Glomerular visceral epithelial cell (primary cell): ENCODE measurements at regions not wholly inside any gene's neighbourhood (a gene's known extent, or its start where the extent isn't known, plus 50 kb on each side); places are given as distances from the start of the nearest gene placed in this dataset.
A peak's percentile ranks its signal among the peaks of the same experiment; 100 is the strongest.
"Not testable (repeated sequence)": the region's sequence is repeated elsewhere in the genome, so short reads cannot be mapped to it uniquely, and the experiment has no call there.

Experiments
- DNase-seq: peaks from one replicate; pipeline ENCODE4 v3.0.0-alpha.2; 2016; ENCODE audit errors: extremely low spot score

DNA sequence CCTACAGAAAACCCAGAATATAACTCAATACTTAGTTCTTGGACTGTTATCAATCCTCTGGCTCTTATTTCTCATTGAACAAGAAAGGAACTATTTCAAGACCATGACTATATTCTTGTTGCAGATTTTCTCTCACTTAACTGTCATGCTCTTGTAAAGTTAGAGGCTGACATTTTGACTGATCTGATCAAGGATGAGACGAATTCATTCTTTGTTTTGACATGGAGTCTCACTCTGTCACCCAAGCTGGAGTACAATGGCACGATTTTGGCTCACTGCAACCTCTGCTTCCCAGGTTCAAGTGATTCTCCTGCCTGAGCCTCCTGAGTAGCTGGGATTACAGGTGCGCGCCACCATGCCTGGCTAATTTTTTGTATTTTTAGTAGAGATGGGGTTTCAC is 367.9 kb upstream of the SEMA3C start:
- not testable (repeated sequence) for DNase-seq

DNA sequence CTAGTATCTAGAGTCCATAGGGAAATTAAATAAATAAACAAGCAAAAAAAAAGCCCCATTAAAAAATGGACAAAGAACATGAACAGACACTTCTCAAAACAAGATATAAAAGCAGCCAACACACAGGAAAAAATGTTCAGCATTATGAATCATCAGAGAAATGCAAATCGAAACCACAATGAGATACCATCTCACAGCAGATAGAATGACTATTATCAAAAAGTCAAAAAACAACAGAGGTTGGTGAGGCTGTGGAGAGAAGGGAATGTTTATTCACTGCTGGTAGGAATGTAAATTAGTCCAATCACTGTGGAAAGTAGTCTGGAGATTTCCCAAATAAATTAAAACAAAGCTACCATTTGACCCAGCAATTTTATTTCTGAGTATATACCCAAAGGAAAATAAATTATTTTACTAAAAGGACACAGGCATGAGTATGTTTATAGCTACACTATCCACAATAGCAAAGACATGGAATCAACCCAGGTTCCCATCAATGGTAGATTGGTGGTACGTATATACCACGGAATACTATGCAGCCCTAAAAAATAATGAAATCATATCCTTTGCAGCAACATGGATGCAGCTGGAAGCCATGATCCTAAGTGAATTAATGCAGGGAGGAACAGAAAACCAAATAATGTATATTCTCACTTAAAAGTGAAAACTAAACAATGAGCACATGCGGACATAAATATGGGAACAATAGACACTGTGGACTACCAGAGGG is 366.5 kb upstream of the SEMA3C start:
- DNase-seq, result peak; percentile 52

DNA sequence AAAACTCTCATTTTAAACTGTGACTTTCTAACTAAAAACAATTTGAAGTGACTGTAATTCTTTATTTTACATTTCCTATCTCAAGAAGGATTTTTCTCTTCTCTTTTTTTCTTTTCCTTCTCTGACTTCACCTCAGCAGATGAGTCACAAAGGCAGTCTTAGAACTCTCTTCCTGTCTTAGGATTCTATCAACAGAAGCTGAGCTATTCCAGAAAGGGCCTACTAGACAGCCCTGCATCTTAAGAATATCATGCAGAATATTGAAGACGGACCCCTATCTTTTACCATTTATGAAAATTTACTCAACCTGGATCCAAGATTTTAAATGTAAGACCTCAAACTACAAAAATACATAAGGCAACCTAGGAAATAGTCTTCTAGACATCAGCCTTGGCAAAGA is 365.7 kb upstream of the SEMA3C start:
- peak; percentile 36 for DNase-seq

DNA sequence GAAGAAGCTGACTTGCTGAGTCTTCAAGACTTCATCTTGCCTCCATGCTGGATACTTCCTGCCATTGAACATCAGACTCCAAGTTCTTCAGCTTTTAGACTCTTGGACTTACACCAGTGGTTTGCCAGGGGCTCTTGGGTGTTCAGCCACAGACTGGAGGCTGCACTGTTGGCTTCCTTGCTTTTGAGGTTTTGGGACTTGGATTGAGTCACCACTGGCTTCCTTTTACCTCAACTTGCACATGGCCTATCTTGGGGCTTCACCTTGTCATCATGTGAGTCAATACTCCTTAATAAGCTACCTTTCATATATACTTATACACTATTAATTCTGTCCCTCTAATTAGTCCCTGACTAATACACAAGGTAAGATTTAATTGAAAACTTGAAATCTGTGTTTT is 361.7 kb upstream of the SEMA3C start:
- no peak for DNase-seq

DNA sequence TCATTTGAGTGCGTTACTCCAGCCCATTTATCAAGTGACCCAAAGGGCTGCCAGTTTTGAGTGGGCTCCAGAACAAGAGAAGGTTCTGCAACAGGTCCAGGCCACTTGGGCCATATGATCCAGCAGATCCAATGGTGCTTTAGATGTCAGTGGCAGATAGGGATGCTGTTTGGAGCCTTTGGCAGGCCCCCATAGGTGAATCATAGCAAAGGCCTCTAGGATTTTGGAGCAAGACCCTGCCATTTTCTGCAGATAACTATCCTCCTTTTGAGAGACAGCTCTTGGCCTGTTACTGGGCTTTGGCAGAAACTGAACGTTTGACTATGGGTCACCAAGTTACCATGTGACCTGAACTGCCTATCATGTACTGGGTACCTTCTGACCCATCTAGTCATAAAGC is 358.8 kb upstream of the SEMA3C start:
- no peak for DNase-seq

DNA sequence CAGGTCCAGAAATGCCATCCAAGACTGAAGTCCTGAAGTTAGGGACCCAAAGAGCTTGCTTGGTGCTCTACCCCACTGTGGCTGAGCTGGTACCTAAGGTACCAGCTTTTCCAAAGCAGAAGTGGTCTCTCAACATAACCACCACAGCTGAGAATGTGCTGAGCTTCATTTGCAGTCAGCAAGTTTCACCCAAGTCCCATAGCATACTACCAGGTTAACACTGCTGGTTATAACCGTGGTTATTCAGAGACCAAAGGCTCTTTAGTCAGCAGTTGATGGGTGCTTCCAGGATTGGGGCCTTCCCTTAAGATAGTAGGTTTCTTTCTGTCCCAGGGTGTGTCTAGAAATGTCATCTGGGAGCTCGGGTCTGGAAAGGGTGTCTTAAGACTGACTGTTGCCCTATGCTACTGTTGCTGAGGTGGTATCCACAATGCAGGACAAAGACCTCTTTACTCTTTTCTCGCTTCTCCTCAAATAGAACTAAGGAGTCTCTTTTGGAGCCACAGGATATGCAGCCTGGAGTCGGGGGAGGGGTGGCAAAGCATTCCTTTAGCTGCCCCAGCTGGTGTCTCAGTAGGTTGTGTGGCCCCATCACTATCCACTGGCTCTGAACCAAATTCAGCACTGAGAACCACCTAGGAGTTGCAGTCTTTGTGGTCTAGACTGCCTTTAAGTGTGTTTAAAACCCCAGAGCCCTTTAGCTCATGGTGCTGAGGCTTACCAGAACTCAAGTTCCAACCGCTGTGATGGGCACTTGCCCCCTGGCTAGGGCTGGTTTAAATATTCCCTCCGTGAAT is 354.9 kb upstream of the SEMA3C start:
- DNase-seq, result no peak

DNA sequence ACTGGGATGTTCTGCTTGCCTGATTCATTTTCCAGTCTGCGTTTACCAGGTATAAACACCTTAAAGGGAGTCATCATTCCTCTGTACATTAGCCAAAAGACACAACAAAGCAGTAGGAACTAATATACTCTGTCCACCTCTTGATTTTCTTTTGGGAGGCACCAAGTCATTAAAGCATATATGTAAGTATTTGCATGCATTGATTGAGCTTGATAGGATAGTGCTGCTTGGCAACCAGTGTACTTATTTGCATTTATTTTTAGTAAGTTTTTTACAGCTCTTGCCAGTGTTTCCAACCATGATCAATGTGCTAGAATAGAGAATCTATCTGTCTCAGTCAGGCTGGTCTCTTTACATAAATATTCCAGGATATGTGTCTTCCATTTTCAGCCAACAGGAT is 353.3 kb upstream of the SEMA3C start:
- DNase-seq, result no peak

DNA sequence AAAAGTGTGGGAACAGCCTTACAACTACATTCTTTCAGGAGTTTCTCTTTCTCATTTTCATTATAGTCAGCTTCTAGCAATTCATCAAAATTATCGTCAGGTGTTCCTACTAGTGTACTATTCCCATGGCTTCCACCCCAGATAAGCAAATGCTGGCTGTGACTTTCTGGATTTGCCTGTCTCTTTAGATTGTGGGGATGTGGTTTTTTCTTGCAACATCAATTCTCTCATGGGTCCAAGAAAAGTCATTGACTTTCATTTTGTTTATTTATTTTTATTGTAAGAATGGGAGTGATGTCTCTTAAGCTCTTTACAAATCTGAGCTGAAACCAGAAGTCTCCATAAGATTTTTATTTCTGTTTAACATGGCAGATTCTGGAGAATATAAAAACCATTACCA is 349.7 kb upstream of the SEMA3C start:
- no peak for DNase-seq

DNA sequence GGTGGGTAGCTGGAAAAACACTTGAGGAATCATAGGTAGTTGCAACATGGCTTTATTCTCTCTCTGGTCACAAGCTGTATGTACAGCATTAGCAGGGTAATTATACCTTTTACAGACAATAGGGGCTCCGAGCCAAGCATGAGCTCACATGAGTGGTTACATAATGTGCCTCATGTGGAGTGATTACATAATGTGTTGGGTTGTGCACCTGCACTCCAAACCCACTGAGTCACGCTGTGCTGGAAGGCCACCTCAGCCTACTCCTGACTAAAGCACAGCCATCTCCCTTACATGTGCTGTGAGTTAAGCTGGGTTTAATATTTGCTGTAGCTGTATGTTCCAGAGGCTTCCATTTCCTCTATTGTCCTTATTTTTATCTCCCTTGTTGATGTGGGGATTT is 348.7 kb upstream of the SEMA3C start:
- peak; percentile 44 for DNase-seq

DNA sequence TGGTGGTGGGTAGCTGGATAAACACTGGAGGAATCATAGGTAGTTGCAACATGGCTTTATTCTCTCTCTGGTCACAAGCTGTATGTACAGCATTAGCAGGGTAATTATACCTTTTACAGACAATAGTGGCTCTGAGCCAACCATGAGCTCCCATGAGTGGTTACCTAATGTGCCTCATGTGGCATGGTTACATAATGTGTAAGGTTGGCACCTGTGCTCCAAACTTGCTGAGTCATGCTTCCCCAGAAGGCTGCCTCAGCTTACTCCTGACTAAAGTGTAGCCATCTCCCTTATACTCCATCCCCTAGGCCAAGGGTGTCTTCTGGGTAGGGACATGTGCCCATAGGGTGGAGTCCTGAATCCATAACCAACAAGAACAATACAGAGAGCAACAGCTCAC is 345.3 kb upstream of the SEMA3C start:
- DNase-seq, result no peak

DNA sequence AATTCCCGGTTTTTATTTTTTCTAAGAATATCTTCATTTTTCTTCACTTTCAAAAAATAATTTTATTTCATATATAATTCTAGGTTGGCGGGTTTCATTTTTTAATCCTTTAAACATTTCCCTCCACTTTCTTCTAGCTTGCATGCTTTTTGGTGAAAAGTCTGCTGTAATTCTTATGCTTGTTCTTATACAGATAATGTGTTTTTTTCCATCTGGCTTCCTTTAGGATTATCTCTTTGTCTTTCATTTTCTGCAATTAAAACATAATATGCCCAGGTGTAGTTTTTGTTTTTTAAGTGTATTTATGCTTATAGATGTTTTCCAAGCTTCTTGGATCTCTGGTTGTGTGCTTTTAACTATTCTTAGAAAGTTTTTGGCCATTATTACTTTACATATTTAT is 341.3 kb upstream of the SEMA3C start:
- DNase-seq, result no peak

DNA sequence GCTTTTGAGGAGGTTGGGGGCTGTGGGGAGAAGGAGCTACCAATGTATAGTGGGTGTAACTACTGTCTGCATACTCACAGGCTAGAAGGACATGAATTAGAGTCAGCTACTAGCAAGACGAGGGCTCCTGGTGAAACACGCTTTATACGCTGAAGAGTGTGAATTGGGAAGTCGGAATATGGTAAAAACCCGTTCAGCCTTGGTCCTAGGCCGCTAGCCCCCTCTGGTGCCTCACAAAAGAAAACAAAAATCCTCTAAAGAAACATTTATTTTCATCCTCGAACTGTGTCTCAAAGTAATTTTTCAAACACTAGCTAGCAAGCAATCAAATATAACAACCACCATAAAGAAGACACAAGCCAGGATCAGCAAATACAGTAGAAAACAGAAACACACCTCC is 338.1 kb upstream of the SEMA3C start:
- DNase-seq, result no peak

DNA sequence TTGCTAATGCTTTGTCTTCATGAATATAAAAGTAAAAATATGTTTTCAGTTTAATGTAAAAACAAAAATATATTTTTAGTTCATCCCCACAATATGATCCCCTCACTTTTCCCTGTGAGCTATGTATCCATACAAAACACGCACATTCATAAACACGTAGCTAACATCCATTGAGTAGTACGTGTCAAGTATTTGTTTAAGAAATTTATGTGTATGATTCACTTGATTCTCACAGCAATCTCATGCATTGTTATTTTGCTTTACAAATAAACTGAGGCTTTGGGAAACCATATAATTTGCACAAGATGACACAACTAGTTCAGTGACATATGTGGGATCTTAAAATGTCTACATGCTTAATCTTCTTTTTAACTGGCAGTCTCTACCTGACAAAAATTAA is 329.6 kb upstream of the SEMA3C start:
- DNase-seq, result no peak

DNA sequence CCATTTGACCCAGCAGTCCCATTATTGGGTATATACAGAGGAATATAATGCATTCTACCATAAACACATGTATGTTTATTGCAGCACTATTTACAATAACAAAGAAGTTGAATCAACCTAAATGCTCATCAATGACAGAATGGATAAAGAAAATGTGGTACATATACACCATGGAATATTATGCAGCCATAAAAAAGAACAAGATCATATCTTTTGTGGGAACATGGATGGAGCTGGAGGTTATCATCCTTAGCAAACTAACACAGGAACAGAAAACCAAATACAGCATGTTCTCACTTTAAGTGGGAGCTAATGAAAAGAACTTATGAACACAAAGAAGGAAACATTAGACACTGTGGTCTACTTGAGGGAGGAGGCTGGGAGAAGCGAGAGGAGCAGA is 328.5 kb upstream of the SEMA3C start:
- not testable (repeated sequence) for DNase-seq

DNA sequence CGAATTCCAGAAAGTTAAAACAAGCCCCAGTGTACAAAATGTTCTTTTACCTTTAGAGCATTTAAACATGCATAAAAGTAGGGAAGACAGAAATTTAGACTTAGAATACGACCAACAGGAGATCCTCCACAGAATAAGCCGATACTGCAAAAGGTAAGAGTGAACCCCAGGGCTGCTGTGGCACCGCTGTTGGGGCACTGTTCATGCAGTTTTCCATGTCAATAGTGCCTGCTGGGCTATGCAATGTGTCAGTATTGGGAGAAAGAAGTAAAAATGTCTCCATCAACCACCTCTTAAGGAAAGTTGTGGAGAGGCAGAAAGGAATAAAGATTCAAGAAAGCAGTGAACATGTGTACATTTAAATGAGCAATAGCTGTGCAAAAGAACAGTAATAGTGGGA is 326.5 kb upstream of the SEMA3C start:
- no peak for DNase-seq

DNA sequence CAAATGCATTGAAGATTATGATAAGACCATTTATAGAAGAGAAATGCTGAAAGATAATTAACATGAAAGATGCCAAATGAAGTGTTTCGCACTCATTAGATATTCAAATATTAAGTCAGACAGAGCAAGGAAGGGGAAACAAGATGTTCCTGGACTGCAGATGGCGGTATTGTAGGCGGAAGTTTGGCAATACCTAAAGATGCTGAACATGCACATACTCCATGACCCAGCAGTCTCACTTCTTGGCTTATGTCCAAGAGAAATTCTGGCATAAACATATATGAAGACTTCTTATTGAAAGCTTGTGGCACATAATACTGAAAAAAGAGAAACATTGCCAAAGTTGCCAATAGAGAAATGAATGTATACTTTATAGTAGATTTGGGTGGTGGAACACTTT is 325.4 kb upstream of the SEMA3C start:
- DNase-seq, result no peak

DNA sequence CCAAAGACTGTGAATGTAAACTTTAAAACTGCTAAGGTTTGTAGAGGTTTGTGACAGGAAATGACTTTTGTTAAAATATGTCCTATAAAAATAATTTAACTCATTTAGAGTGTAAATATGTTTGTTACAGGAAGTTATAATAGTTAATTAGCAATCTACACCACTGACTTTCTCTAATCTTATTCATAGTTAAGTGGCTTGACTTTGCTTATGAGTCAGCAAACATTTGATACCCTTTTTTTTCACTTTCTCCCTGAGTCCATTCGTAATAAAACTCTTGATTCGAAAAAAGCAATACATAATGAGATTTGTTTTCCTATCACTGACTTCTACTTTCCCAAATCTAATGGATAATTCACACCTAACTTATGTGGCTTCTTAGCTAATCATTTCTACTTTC is 317.7 kb upstream of the SEMA3C start:
- no peak for DNase-seq

DNA sequence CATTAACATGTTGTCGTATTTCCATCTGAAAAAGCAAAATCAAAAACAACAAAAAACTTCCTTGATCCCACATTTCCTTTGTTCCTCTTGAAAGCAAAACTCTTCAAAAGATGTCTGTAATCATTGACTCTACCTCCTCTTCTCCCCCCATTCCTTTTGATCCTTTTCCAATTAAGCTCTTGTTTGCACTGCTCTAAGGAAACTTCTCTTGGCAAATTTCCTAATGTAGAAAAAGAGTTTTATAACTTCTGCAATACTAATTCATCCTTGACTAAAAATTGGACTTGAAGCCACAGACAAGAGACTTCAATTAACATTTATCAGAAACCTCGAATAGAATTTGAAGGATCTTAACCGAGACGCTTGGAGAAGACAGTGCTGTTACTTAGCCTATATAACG is 317.1 kb upstream of the SEMA3C start:
- no peak for DNase-seq

DNA sequence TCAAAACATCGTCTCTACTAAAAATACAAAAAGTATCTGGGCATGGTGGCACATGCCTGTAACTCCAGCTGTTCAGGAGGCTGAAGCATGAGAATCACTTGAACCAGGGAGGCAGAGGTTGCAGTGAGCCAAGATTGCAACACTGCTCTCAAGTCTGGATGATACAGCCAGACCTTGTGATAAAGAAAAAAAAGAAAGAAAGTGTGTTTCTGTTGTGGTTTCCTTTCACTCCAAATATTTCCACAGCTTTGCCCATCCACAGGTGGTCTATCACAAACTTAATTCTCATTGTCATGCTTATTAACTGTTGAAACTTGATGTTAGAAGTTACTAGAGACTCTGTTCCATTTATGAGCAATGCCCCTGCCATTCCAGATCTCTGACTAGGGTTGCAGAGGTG is 316.0 kb upstream of the SEMA3C start:
- no peak for DNase-seq

DNA sequence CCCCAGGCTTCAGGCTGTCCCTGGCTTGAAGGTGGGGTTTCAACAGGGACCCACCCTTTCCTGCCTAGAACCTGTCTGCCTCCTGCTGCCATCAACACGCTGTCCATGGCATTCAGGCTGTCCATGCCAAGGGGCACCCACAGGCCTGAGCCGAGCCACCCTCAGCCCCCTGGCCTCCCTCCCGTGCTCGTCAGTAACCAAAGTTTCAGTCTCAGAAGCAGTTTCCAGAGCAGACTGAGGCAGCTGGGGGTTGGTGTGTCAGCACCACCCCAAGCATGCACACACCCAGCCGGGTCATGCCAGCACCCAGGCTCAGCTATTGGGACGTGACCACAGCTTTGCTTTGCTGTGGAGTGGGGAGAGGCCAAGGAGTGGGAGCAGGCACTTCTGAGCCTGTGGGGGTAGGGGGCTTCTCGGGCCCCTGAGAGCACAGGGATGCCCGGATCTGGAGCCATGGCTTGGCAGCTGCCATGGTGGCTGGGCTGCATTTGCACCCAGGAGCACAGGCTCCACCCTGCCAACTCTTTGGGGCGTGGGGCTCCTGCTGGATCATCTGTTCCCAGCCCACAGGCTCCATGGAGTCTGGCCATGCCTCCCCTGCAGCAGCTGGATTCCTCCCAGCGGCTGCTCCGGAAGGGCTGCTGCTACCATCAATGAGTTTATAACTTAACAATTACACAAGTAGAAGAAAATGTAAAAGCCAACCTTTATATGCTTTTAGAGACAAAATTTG is 314.5 kb upstream of the SEMA3C start:
- no peak for DNase-seq

DNA sequence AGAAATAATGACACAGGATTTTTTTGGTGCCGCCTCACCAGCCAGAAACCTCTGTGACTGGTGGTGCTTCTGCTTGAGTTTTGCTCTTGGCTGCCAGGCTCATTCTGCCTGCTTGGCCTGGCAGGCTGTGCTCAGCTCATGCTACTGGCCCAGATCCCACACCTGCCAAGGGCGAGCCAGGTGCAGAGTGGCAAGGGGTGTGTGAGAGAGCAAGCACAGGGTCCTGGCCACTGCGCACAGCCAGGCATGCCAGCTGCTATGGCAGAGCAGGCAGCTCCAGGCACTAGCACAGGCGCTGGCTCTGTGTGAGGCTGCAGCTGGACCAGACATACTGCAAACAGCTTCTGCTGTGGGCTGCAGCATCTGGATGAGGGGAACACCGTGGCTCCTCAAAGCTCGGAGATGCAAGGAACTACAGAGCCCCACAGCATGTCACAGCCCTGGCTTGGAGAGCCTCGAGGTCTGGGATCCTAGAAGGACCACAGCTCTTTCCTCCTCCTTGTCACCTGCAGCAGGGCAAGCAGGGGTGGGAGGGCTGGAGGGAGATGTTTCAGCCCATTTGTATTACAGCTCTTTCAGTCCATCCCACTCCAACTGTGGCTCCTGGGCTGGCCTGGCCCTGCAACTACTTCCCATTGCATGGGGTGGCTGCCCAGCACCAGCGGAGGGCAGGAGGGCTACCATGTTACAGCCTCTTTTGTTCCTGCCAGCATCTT is 313.4 kb upstream of the SEMA3C start:
- DNase-seq, result no peak

DNA sequence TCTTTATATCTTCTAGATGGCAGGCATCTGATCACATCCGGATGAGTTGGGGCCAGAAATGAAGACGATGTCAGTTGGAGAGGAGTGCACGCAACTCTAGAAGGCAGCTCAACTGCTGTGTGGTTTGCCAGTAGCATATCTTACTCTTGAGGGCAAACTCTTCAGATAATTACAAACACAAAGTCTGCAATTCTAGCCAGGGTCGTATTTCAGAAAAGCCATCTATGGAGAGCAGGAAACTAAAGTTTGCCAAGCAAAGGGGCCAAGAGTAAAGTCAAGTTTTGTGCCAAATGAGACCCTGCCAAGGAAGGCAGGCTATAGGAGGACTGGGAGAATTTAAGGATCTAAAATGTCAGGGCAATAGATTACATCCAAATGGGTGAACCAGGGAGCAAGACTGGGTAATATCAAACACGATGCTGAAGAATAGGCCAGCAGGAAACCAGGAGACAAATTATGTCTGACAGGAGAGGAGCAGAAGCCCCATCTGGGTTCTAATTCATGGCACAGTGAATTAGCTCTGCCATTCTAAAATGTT is 312.5 kb upstream of the SEMA3C start:
- no peak for DNase-seq
